Hematopoietic multipotent progenitor cell treated with erythropoietin and hydrocortisone succinate and interleukin-3 and kit ligand, for 8 days (in vitro differentiated cells): ENCODE measurements at regions not wholly inside any gene's neighbourhood (a gene's known extent, or its start where the extent isn't known, plus 50 kb on each side); places are given as distances from the start of the nearest gene placed in this dataset.
"Not testable (repeated sequence)": the region's sequence is repeated elsewhere in the genome, so short reads cannot be mapped to it uniquely, and the experiment has no call there.

Source experiments
- DNase-seq: peaks from one replicate; pipeline ENCODE4 v3.0.0-alpha.2; 2015

GRCh38 chr4:132267321-132267720 is 881.8 kb upstream of the PCDH10 start:
- no peak for DNase-seq

DNA sequence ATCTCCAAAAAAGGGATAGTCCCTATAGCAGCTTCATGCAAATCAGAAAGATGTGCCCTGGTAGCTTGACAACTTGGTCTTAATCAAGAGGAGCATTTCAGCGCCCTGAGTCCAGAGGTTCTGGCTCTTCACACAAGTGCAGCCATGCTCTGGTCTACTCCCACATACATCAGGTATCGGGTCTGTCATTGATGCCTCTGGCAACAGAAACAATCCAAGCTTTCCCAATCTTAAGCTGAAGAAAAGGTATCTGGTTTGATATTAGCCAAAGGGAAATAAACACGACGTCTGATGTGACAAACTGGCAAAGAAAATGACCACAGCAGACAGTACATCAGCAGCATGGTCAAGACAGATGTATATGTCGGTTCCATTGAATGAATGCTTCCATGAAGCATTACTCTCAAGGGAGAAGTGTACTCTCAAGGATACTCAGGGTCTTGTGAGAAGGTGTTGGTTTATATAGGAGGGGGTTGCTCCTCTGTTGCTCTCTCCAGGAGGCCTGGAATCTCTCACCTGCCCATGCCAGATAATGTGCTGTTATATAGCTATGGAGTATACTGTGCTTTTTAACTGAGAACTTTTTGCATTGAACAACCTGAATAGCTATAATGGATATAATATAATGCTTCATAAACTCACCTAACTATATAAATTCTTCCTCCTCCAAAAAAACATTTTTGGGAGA is 879.6 kb upstream of the PCDH10 start:
- no peak for DNase-seq

DNA sequence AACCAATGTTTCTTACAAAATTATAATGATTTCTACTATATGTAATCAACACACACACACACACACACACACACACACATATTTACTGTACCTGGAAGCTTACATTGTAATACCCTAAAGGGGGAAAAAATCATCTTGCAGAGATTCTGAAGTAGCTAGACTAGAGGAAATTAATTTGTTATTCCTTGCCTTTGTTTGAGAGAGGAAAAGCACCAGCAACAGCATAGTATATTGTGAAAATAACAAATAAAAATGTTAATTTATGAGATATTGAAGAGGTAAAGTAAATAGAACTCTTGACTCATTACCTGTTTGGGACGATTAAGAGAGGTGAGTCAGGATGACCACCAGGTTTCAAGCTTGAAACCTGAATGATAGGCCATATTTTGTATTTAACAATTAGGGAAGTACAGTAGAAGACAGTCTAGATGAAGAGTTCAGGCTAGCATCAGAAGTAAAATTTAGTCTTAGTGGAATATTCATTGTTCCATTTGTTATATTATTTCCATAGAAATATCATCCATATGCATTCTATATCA is 873.4 kb upstream of the PCDH10 start:
- no peak for DNase-seq

GRCh38 chr4:132276185-132276584 is 872.9 kb upstream of the PCDH10 start:
- DNase-seq: no peak

GRCh38 chr4:132276989-132277388 is 872.1 kb upstream of the PCDH10 start:
- no peak for DNase-seq

- DNase-seq: no peak
These were observed 867.4 kb upstream of the PCDH10 start for GRCh38 chr4:132281733-132282132.

DNA sequence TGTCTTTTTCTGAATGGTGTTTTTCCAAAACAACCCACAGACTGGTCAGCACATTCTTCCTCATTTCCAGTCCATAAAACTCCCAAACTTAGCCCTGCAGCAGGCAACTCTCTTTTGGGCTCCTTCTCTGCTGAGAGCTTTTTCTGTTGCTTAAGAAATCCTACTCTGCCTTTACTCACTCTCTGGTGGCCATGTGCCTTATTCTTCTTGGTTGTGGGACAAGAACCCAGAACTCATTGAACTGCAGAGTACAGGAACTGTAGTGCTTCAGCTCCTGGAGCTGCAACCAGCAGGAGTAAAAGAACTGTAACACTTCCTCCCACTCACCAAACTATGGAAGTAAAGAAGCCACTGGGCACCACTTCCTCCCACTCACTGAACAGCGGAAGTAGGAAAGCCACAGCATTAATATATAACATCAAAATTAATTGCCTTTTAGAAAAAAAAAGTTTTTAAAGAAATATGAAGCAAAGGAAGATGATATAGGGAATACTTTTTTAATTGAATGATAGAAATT is 864.1 kb upstream of the PCDH10 start:
- DNase-seq: no peak

- DNase-seq: no peak
These were observed 851.7 kb upstream of the PCDH10 start for GRCh38 chr4:132297346-132297745.

GRCh38 chr4:132299841-132300240 is 849.3 kb upstream of the PCDH10 start:
- no peak for DNase-seq

GRCh38 chr4:132312521-132312920 is 836.6 kb upstream of the PCDH10 start:
- DNase-seq: no peak

DNA sequence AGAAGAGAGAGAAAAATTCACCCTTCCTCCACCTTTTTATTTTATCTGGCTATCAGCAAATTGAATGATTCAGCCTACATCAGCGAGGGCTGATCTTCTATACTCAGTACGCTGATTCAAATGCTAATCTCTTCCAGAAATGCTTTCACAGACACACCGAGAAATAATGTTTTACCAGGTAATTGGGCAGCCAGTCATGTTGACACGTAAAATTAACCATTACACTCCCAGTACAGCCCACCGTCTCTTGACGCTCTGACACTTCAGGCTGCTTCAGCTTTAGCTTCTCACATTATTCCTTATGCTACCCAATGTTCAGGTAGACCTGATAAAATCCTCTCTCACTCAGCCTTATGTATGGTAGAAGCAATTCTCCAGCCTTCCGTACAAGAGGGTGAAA is 835.2 kb upstream of the PCDH10 start:
- no peak for DNase-seq

DNA sequence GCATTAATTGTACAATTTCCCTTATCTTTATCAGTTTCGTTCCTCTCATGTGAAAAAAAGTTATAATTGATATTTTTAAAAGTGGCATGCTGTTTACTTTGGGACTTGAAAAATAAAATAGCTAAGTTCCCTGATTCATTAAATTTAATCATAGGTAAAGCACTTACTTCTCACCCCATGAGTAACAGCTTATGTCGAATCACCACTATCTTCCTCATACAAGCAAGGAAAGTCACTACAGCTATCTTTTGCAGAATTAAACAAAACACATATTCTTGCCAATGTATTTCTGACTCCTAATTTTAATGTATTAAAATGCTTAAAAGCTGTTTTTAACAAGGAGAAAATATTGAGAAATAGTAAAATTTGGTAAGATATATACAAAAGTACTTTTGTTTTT is 832.4 kb upstream of the PCDH10 start:
- no peak for DNase-seq

- no peak for DNase-seq
These were observed 831.2 kb upstream of the PCDH10 start for GRCh38 chr4:132317923-132318322.

DNA sequence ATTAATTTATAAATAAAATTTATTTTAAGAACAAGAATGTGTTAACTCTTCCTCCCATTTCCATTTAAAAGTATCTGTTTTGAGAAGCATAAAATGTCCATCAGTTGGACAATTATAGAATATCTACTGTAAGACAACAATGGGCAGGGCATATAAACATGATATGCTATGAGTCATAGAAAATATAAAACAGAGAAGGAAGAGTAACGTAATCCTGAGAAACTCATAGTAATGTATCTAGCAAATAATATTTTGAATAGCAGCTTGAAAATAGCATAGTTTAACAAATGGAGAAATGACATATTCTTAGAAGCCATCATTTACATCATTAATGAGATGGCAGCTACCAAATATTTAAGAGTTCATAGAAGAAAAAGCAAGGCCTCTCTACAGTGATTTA is 820.3 kb upstream of the PCDH10 start:
- DNase-seq: no peak

DNA sequence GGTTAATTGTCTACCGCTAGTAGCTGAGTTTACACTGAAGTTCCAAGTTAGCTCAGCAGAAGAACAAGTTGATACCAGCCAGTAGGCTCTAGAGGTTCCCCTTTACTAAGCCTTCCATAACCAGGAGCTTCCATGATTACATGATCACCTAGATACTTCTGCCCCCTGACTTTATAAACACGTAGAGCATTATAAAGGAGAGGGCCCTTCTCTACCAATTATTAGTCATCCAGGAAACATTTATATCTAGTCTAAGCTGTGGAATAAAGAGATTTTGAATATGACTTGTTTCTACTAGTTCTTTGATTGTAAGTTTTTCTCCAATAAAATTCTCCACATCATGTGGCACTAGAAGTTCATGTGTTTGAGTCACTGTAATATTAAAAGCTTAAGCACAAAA is 818.1 kb upstream of the PCDH10 start:
- no peak for DNase-seq

- DNase-seq: no peak
These were observed 816.0 kb upstream of the PCDH10 start for GRCh38 chr4:132332932-132333723.

GRCh38 chr4:132333724-132334047 is 815.4 kb upstream of the PCDH10 start:
- no peak for DNase-seq

DNA sequence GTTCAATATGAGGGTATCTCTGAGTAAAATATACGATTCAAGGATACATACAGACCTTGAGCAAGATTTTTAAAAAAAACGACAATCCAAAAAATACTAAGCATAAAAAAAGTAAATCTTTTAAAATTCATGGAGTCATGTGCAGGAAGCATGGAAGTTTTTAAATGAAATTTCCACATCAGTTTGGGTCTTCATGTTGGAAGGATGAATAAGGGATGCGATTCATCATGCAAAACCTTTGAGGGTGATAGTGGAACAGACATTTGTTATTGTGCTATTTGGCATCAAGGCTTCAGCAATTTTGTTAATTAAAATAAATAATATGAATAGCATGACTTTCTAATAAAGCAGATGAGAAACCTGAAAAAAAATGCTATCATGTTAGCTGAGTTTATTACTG is 815.0 kb upstream of the PCDH10 start:
- DNase-seq: no peak

DNA sequence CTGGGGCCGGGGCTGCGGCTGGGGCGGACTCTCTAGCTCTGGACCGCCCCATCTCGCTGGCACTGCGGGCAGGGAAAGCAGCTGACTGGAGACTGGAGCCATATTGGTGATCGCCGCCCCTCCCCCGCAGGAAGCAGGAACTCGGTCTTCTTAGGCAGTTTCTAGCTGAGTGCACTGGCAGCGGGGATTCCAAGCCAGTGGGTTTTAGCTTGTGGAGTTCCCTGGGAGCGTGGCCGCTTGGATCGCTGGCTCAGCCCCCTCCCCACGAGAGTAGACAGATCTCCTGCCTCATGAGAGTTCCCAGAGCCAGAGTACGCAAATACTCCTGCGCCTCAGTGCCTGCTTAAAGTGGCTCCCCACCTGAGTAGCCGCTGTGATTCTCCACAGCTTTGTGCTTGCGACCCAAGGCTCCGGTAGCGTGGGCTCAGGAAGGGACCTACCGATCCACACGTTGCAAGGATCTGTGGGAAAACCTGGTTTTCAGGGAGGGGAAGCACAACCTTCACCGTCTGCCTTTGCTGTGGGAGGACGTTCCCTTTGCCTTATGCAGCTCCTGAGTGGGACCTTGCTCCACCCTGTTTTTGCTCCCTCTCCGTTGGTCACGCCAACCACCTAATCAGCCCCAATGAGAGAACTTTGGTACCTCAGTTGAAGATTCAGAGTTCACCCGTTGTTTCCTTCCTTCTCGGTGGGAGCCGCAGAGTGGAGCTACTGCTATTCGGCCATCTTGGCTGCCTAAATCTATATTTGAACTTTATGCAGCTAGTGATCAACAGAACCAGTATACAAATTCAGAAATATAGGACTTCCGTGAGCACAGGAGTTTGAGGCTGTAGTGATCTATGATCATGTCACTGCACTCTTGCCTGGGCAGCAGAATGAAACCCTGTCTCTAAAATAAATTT is 803.9 kb upstream of the PCDH10 start:
- DNase-seq: no peak

GRCh38 chr4:132346016-132346415 is 803.1 kb upstream of the PCDH10 start:
- no peak for DNase-seq

GRCh38 chr4:132351606-132352005 is 797.5 kb upstream of the PCDH10 start:
- DNase-seq: not testable (repeated sequence)

GRCh38 chr4:132382243-132382642 is 766.9 kb upstream of the PCDH10 start:
- no peak for DNase-seq

DNA sequence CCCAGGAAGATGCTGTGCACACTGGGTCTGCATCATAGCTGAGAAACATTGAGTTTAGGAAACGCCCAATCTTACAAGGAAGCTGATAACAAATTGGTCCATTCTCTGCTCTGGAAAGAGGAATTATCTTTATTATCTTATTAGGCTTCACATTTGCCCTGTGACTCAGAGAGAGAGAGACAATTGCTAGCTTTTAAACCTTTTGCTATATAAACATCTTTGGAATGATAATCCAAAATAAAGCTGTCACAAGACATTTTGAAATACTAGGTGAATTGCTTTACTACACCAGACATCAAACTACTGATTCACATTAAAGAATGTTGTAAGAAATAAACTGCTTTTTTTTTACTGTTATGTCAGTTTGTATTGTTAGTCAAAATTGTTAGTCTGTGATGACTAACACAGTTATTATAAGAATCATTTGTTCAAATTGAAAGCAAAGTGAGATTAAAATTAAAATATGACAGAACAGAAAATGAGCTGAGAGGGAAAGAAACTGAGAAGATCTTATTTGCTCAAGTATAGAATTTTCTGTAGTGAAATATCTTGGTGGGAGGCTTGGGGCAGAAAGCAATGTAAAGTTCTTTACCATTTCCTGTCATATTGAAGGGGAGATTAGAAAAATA is 765.4 kb upstream of the PCDH10 start:
- no peak for DNase-seq
